GM12878 (cell line): ENCODE measurements at regions not wholly inside any gene's neighbourhood (a gene's known extent, or its start where the extent isn't known, plus 50 kb on each side); places are given as distances from the start of the nearest gene placed in this dataset.

Source experiments
- ESRRA ChIP-seq: IDR thresholded peaks from 2 replicates; pipeline ENCODE4 v1.6.1; 2012; ENCODE audit warnings: mild to moderate bottlenecking, low read length, improper control_type of control experiment
- RFX5 ChIP-seq: IDR thresholded peaks from 2 replicates; pipeline ENCODE4 v1.6.1; 2011; ENCODE audit warnings: low read depth, low read length, improper control_type of control experiment
- ZNF274 ChIP-seq: IDR thresholded peaks from one replicate; pipeline ENCODE4 v1.8.0; 2011; ENCODE audit not compliant: insufficient read length, insufficient read depth
- TF ChIP-seq, protein P1 (sequence below): IDR thresholded peaks from 2 replicates; pipeline ENCODE4 v1.6.1; 2012; ENCODE audit warnings: mild to moderate bottlenecking, low read depth, low read length
- TF ChIP-seq, protein P2 (sequence below): fragments of 450-650 bp; IDR thresholded peaks from 2 replicates; pipeline ENCODE4 v1.6.1; 2017; ENCODE audit warnings: mild to moderate bottlenecking, low read depth, inconsistent platforms; ENCODE audit not compliant: poor library complexity, severe bottlenecking
- TF ChIP-seq, protein P3 (sequence below): fragments of 450-650 bp; conservative IDR thresholded peaks from 2 replicates; pipeline ENCODE4 v1.6.1; 2017; ENCODE audit warnings: mild to moderate bottlenecking, moderate library complexity
- TF ChIP-seq, protein P4 (sequence below): IDR thresholded peaks from 2 replicates; pipeline ENCODE4 v1.6.1; 2011; ENCODE audit warnings: low read depth, low read length, improper control_type of control experiment, borderline replicate concordance
- TF ChIP-seq, protein P5 (sequence below), 3 experiments: IDR thresholded peaks in 2 of 3; conservative IDR thresholded peaks in 1 of 3; 2 replicates each; pipeline ENCODE4 v1.5.1; 2011; ENCODE audit warnings: low read depth in 3 of 3, low read length in 3 of 3, mild to moderate bottlenecking in 3 of 3, control low read depth in 2 of 3, moderate library complexity in 2 of 3, inconsistent platforms in 1 of 3, mixed read lengths in 1 of 3; ENCODE audit not compliant: control insufficient read depth in 2 of 3, insufficient read depth in 1 of 3; ENCODE audit errors: extremely low read depth in 1 of 3

DNA sequence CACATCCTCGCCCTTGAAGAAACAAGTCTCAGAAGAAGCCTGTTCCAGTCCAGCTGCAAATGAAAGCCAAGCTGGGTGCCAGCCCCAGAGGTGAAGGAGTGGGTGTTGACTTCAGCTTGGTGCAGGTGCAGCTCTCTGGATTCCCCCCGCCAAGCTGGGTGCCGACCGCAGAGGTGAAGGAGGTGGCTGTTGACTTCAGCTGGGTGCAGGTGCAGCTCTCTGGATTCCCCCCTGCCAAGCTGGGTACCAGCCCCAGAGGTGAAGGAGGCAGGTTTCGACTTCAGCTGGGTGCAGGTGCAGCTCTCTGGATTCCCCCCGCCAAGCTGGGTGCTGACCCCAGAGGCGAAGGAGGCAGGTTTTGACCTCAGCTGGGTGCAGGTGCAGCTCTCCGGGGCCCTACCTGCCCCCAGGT, 1234.0 kb downstream of the TBC1D22A start:
- TF ChIP-seq, protein P1, sequence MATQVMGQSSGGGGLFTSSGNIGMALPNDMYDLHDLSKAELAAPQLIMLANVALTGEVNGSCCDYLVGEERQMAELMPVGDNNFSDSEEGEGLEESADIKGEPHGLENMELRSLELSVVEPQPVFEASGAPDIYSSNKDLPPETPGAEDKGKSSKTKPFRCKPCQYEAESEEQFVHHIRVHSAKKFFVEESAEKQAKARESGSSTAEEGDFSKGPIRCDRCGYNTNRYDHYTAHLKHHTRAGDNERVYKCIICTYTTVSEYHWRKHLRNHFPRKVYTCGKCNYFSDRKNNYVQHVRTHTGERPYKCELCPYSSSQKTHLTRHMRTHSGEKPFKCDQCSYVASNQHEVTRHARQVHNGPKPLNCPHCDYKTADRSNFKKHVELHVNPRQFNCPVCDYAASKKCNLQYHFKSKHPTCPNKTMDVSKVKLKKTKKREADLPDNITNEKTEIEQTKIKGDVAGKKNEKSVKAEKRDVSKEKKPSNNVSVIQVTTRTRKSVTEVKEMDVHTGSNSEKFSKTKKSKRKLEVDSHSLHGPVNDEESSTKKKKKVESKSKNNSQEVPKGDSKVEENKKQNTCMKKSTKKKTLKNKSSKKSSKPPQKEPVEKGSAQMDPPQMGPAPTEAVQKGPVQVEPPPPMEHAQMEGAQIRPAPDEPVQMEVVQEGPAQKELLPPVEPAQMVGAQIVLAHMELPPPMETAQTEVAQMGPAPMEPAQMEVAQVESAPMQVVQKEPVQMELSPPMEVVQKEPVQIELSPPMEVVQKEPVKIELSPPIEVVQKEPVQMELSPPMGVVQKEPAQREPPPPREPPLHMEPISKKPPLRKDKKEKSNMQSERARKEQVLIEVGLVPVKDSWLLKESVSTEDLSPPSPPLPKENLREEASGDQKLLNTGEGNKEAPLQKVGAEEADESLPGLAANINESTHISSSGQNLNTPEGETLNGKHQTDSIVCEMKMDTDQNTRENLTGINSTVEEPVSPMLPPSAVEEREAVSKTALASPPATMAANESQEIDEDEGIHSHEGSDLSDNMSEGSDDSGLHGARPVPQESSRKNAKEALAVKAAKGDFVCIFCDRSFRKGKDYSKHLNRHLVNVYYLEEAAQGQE, result no peak
- TF ChIP-seq ESRRA (no peak), ZNF274 (no peak), RFX5 (no peak)
- TF ChIP-seq, protein P2, sequence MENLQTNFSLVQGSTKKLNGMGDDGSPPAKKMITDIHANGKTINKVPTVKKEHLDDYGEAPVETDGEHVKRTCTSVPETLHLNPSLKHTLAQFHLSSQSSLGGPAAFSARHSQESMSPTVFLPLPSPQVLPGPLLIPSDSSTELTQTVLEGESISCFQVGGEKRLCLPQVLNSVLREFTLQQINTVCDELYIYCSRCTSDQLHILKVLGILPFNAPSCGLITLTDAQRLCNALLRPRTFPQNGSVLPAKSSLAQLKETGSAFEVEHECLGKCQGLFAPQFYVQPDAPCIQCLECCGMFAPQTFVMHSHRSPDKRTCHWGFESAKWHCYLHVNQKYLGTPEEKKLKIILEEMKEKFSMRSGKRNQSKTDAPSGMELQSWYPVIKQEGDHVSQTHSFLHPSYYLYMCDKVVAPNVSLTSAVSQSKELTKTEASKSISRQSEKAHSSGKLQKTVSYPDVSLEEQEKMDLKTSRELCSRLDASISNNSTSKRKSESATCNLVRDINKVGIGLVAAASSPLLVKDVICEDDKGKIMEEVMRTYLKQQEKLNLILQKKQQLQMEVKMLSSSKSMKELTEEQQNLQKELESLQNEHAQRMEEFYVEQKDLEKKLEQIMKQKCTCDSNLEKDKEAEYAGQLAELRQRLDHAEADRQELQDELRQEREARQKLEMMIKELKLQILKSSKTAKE, result no peak
- TF ChIP-seq, protein P3, sequence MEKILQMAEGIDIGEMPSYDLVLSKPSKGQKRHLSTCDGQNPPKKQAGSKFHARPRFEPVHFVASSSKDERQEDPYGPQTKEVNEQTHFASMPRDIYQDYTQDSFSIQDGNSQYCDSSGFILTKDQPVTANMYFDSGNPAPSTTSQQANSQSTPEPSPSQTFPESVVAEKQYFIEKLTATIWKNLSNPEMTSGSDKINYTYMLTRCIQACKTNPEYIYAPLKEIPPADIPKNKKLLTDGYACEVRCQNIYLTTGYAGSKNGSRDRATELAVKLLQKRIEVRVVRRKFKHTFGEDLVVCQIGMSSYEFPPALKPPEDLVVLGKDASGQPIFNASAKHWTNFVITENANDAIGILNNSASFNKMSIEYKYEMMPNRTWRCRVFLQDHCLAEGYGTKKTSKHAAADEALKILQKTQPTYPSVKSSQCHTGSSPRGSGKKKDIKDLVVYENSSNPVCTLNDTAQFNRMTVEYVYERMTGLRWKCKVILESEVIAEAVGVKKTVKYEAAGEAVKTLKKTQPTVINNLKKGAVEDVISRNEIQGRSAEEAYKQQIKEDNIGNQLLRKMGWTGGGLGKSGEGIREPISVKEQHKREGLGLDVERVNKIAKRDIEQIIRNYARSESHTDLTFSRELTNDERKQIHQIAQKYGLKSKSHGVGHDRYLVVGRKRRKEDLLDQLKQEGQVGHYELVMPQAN, result no peak
- TF ChIP-seq, protein P4, sequence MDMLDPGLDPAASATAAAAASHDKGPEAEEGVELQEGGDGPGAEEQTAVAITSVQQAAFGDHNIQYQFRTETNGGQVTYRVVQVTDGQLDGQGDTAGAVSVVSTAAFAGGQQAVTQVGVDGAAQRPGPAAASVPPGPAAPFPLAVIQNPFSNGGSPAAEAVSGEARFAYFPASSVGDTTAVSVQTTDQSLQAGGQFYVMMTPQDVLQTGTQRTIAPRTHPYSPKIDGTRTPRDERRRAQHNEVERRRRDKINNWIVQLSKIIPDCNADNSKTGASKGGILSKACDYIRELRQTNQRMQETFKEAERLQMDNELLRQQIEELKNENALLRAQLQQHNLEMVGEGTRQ, result no peak
- TF ChIP-seq, protein P5, sequence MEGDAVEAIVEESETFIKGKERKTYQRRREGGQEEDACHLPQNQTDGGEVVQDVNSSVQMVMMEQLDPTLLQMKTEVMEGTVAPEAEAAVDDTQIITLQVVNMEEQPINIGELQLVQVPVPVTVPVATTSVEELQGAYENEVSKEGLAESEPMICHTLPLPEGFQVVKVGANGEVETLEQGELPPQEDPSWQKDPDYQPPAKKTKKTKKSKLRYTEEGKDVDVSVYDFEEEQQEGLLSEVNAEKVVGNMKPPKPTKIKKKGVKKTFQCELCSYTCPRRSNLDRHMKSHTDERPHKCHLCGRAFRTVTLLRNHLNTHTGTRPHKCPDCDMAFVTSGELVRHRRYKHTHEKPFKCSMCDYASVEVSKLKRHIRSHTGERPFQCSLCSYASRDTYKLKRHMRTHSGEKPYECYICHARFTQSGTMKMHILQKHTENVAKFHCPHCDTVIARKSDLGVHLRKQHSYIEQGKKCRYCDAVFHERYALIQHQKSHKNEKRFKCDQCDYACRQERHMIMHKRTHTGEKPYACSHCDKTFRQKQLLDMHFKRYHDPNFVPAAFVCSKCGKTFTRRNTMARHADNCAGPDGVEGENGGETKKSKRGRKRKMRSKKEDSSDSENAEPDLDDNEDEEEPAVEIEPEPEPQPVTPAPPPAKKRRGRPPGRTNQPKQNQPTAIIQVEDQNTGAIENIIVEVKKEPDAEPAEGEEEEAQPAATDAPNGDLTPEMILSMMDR (IDR thresholded peaks at IDR 0.05 in 2 of 3, conservative IDR thresholded peaks at IDR 0.05 in 1 of 3; ENCODE audit: control insufficient read depth in 2 of 3, extremely low read depth in 1 of 3, insufficient read depth in 1 of 3, low read depth in 3 of 3, low read length in 3 of 3), result no peak
